ENCODE measurements at regions not wholly inside any gene's neighbourhood (a gene's known extent, or its start where the extent isn't known, plus 50 kb on each side); places are given as distances from the start of the nearest gene placed in this dataset.

DNA sequence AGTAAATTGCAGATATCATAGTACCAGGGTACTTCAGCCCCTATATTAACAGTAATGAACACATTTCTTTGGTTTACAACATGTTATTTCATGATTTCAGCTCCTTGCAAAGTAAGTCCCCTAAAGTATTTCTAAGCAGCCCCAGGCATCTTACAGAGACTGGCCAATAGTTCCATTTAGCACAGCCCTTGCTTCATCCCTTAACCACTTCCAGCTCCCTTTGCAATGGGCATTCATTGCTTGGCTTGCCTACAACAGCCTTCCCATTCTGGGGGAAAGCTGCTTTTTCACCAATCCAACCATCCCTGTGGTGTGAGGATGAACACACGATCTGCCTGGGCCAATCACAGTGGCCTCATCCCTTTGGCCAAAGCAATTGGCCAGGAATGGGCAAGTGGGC lies 67.2 kb upstream of the XCR1 start:
- Histone ChIP-seq H3K9me3 (ENCODE audit: control insufficient read depth, insufficient read depth, low read length) (no peaks in the 10 kb centered on the region), H3K4me1 (ENCODE audit: control insufficient read depth, insufficient read depth, low read length) (peaks cover 88% of the 10 kb centered on the region), H3K4me3 (ENCODE audit: low read length) (no peak overlapping the region), H3K27me3 (ENCODE audit: control insufficient read depth, insufficient read depth, low read length) (no peaks in the 10 kb centered on the region), H3K27ac (ENCODE audit: low read length) (no peak overlapping the region), H3K36me3 (ENCODE audit: control insufficient read depth, insufficient read depth, low read length) (no peaks in the 10 kb centered on the region)
- DNase-seq: no peak
- Mint-ChIP-seq H3K4me1 (peaks cover 51 to 60% of the 10 kb centered on the region in 2 donors), H3K4me3 (no peak overlapping the region), H3K27me3 (ENCODE audit: low read depth in 2 of 2) (no peaks in the 10 kb centered on the region), H3K9me3 (no peaks in the 10 kb centered on the region), H3K27ac (no peak overlapping the region), H3K36me3 (no peaks in the 10 kb centered on the region)
- ATAC-seq: no peak
- intact Hi-C loops (cut with micrococcal nuclease): no loop called here
- 82% methylated on average over 1 of the region's 1 CpG for WGBS (ENCODE audit: insufficient coverage)
- TF ChIP-seq, protein P1, sequence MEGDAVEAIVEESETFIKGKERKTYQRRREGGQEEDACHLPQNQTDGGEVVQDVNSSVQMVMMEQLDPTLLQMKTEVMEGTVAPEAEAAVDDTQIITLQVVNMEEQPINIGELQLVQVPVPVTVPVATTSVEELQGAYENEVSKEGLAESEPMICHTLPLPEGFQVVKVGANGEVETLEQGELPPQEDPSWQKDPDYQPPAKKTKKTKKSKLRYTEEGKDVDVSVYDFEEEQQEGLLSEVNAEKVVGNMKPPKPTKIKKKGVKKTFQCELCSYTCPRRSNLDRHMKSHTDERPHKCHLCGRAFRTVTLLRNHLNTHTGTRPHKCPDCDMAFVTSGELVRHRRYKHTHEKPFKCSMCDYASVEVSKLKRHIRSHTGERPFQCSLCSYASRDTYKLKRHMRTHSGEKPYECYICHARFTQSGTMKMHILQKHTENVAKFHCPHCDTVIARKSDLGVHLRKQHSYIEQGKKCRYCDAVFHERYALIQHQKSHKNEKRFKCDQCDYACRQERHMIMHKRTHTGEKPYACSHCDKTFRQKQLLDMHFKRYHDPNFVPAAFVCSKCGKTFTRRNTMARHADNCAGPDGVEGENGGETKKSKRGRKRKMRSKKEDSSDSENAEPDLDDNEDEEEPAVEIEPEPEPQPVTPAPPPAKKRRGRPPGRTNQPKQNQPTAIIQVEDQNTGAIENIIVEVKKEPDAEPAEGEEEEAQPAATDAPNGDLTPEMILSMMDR (IDR thresholded peaks at IDR 0.05): no peak

DNA sequence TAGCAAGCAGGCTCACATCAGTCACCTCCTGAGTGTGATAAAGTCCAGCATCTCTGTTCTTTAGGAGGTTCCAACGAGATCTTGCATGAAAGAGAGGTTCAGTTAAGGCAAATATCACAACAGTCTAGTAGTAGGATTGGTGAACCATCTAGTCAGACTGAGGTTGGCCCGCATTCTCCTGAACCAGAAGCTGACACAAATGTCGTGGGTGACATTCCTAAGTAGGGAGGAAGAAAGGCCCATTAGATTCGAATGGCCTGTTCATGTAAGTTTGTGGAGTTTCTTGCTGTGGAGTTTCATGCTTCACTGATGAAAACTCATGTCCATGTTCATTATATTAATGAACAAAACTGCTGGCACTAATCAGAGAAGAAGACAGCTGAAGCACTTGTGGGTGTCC lies 66.7 kb upstream of the XCR1 start:
- H3K4me1 Mint-ChIP-seq: peaks cover 45 to 54% of the 10 kb centered on the region in 2 donors

DNA sequence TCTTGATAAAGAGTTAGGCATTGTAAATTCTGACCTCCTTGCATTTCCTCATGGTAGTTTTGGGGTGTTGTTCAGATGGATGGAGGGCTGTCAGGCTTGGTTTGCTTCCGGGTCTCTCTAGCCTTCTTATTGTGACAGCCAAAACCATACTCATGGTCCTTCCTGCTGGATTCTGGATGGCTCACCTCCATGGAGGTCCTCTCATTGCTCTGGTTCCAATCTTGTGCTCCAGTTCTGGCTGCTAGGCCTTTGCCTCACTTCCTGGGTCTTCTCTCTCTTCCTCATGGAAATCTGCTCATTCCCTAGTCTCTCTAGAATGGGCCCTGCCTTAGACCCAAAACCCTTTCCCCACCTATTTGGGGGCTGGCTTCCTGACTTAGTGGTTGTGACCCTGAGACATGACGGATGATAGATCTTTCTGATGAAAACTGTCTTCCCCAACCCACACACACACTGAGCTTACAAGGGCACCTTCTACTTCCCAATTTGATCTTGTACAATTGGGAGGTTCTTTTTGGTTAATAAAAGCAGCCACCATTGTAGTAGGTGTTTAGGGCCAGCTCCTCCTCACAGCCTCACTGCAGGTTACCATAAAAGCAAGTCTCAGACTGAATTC lies 66.2 kb upstream of the XCR1 start:
- Mint-ChIP-seq H3K27ac (peak overlapping the region in 1 of 2 donors; percentile 19), H3K4me1 (peaks cover 40 to 49% of the 10 kb centered on the region in 2 donors), H3K9me3 (no peaks in the 10 kb centered on the region), H3K27me3 (ENCODE audit: low read depth in 2 of 2) (no peaks in the 10 kb centered on the region), H3K36me3 (no peaks in the 10 kb centered on the region), H3K4me3 (no peak overlapping the region)
- no peak overlapping the region for H3K4me3 ChIP-seq (ENCODE audit: low read length)
- H3K27ac ChIP-seq (ENCODE audit: low read length): no peak overlapping the region
- no peaks in the 10 kb centered on the region for H3K36me3 ChIP-seq (ENCODE audit: control insufficient read depth, insufficient read depth, low read length)
- H3K4me1 ChIP-seq (ENCODE audit: control insufficient read depth, insufficient read depth, low read length): peaks cover 90% of the 10 kb centered on the region
- H3K27me3 ChIP-seq (ENCODE audit: control insufficient read depth, insufficient read depth, low read length): no peaks in the 10 kb centered on the region
- 80% methylated on average over 2 of the region's 2 CpGs for WGBS (ENCODE audit: insufficient coverage)
- H3K9me3 ChIP-seq (ENCODE audit: control insufficient read depth, insufficient read depth, low read length): no peaks in the 10 kb centered on the region
- ATAC-seq (no peak), DNase-seq (no peak)
- intact Hi-C loops (cut with micrococcal nuclease): no loop called here
- TF ChIP-seq, protein P1 (IDR thresholded peaks at IDR 0.05): no peak

More for the DNA sequence above, 66.7 kb upstream of the XCR1 start:
- DNase-seq (no peak), ATAC-seq (no peak)
- no peaks in the 10 kb centered on the region for H3K9me3 ChIP-seq (ENCODE audit: control insufficient read depth, insufficient read depth, low read length)
- TF ChIP-seq, protein P1 (IDR thresholded peaks at IDR 0.05): no peak
- H3K27ac ChIP-seq (ENCODE audit: low read length): no peak overlapping the region
- peaks cover 90% of the 10 kb centered on the region for H3K4me1 ChIP-seq (ENCODE audit: control insufficient read depth, insufficient read depth, low read length)
- Mint-ChIP-seq H3K9me3 (no peaks in the 10 kb centered on the region), H3K4me3 (no peak overlapping the region), H3K36me3 (no peaks in the 10 kb centered on the region), H3K27ac (no peak overlapping the region), H3K27me3 (ENCODE audit: low read depth in 2 of 2) (no peaks in the 10 kb centered on the region)
- WGBS (ENCODE audit: insufficient coverage): 96% methylated on average over 4 of the region's 4 CpGs
- H3K4me3 ChIP-seq (ENCODE audit: low read length): no peak overlapping the region
- H3K27me3 ChIP-seq (ENCODE audit: control insufficient read depth, insufficient read depth, low read length): no peaks in the 10 kb centered on the region
- no peaks in the 10 kb centered on the region for H3K36me3 ChIP-seq (ENCODE audit: control insufficient read depth, insufficient read depth, low read length)
- intact Hi-C loops (cut with micrococcal nuclease): no loop called here

DNA sequence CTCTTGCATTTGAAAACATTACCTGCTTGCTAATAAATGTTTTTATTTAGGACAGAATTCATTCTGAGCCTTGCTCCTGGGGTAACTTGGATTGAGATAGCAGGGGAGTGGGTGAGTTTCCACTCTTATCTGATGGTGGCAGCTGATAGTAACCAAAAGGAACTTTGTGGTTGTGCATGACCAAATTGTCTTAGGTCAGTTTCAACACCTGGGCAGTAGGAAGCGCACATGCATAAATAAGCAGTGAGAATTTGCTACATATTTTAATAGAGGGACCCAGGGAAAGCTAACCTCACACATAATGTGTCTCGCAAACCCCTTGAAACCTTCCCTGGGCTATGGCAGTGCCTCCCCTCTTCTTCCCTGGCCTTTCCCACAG lies 65.4 kb upstream of the XCR1 start:
- Mint-ChIP-seq H3K4me3 (no peak overlapping the region), H3K9me3 (no peaks in the 10 kb centered on the region), H3K36me3 (no peaks in the 10 kb centered on the region), H3K27ac (no peak overlapping the region), H3K4me1 (peaks cover 36 to 45% of the 10 kb centered on the region in 2 donors), H3K27me3 (ENCODE audit: low read depth in 2 of 2) (peaks cover 0 to 2% of the 10 kb centered on the region in 2 donors)
- intact Hi-C loops (cut with micrococcal nuclease): no loop called here
- Histone ChIP-seq H3K36me3 (ENCODE audit: control insufficient read depth, insufficient read depth, low read length) (no peaks in the 10 kb centered on the region), H3K4me1 (ENCODE audit: control insufficient read depth, insufficient read depth, low read length) (peaks cover 87% of the 10 kb centered on the region), H3K4me3 (ENCODE audit: low read length) (no peak overlapping the region), H3K27me3 (ENCODE audit: control insufficient read depth, insufficient read depth, low read length) (no peaks in the 10 kb centered on the region), H3K27ac (ENCODE audit: low read length) (no peak overlapping the region), H3K9me3 (ENCODE audit: control insufficient read depth, insufficient read depth, low read length) (no peaks in the 10 kb centered on the region)
- WGBS (ENCODE audit: insufficient coverage): 18% methylated on average over 2 of the region's 2 CpGs
- DNase-seq (no peak), ATAC-seq (no peak)
- TF ChIP-seq, protein P1 (IDR thresholded peaks at IDR 0.05): no peak
